ENCODE measurements at regions not wholly inside any gene's neighbourhood (a gene's known extent, or its start where the extent isn't known, plus 50 kb on each side); places are given as distances from the start of the nearest gene placed in this dataset.

GRCh38 chr12:102746963-102747362 lies 170.1 kb downstream of the PAH start:
- intact Hi-C loops (cut with DNase I): no loop called here
- Histone ChIP-seq H3K9me3 (no peaks in the 10 kb centered on the region), H3K36me3 (no peaks in the 10 kb centered on the region), H3K4me1 (no peaks in the 10 kb centered on the region), H3K27me3 (no peaks in the 10 kb centered on the region), H3K4me3 (no peak overlapping the region), H3K27ac (peak overlapping the region; percentile 13)
- no peak for DNase-seq (ENCODE audit: extremely low spot score in 2 of 2)
- TF ChIP-seq POLR2AphosphoS5 (IDR thresholded peaks at IDR 0.05; ENCODE audit: insufficient read depth in 1 of 2, low read depth in 1 of 2) (no peak), CTCF (IDR thresholded peaks at IDR 0.05) (no peak), POLR2A (IDR thresholded peaks at IDR 0.05) (no peak)

GRCh38 chr12:102745971-102746600 lies 171.0 kb downstream of the PAH start:
- no peaks in the 10 kb centered on the region for H3K4me1 ChIP-seq
- intact Hi-C loops (cut with DNase I): no loop called here
- H3K27ac ChIP-seq: peak overlapping the region; percentile 13
- no peak for DNase-seq (ENCODE audit: extremely low spot score in 2 of 2)
- TF ChIP-seq POLR2A (IDR thresholded peaks at IDR 0.05) (no peak), CTCF (IDR thresholded peaks at IDR 0.05) (no peak), POLR2AphosphoS5 (IDR thresholded peaks at IDR 0.05; ENCODE audit: insufficient read depth in 1 of 2, low read depth in 1 of 2) (no peak)
- H3K9me3 ChIP-seq: no peaks in the 10 kb centered on the region
- no peaks in the 10 kb centered on the region for H3K36me3 ChIP-seq
- H3K4me3 ChIP-seq: no peak overlapping the region
- H3K27me3 ChIP-seq: no peaks in the 10 kb centered on the region

GRCh38 chr12:102741196-102741595 lies 175.8 kb downstream of the PAH start:
- DNase-seq (ENCODE audit: extremely low spot score in 2 of 2): no peak
- TF ChIP-seq CTCF (IDR thresholded peaks at IDR 0.05) (no peak), POLR2AphosphoS5 (IDR thresholded peaks at IDR 0.05; ENCODE audit: insufficient read depth in 1 of 2, low read depth in 1 of 2) (no peak), POLR2A (IDR thresholded peaks at IDR 0.05) (no peak)
- H3K4me1 ChIP-seq: peaks cover 13% of the 10 kb centered on the region
- H3K36me3 ChIP-seq: no peaks in the 10 kb centered on the region
- no peak overlapping the region for H3K4me3 ChIP-seq
- H3K9me3 ChIP-seq: no peaks in the 10 kb centered on the region
- no peaks in the 10 kb centered on the region for H3K27me3 ChIP-seq
- no peak overlapping the region for H3K27ac ChIP-seq
- intact Hi-C loops (cut with DNase I): no loop called here

- TF ChIP-seq POLR2AphosphoS5 (IDR thresholded peaks at IDR 0.05; ENCODE audit: insufficient read depth in 1 of 2, low read depth in 1 of 2) (no peak), POLR2A (IDR thresholded peaks at IDR 0.05) (no peak), CTCF (IDR thresholded peaks at IDR 0.05) (peak in 1 of 3 experiments; percentile 8)
- Histone ChIP-seq H3K4me3 (no peak overlapping the region), H3K9me3 (no peaks in the 10 kb centered on the region), H3K4me1 (peaks cover 13% of the 10 kb centered on the region), H3K27ac (peak overlapping the region; percentile 59), H3K27me3 (no peaks in the 10 kb centered on the region), H3K36me3 (no peaks in the 10 kb centered on the region)
- no peak for DNase-seq (ENCODE audit: extremely low spot score in 2 of 2)
- intact Hi-C loops (cut with DNase I): no loop called here
These were observed 176.7 kb downstream of the PAH start for GRCh38 chr12:102740141-102740955.

GRCh38 chr12:102736328-102736727 lies 180.7 kb downstream of the PAH start:
- TF ChIP-seq POLR2A (IDR thresholded peaks at IDR 0.05): no peak
- TF ChIP-seq CTCF (IDR thresholded peaks at IDR 0.05): no peak
- TF ChIP-seq POLR2AphosphoS5 (IDR thresholded peaks at IDR 0.05; ENCODE audit: insufficient read depth in 1 of 2, low read depth in 1 of 2): no peak
- DNase-seq (ENCODE audit: extremely low spot score in 2 of 2): no peak
- Histone ChIP-seq H3K4me1 (peaks cover 13% of the 10 kb centered on the region), H3K27me3 (no peaks in the 10 kb centered on the region), H3K36me3 (no peaks in the 10 kb centered on the region), H3K9me3 (no peaks in the 10 kb centered on the region), H3K4me3 (no peak overlapping the region), H3K27ac (no peak overlapping the region)
- intact Hi-C loops (cut with DNase I): no loop called here
